DMS114 treated with DMSO at 0.1 percent for 48 hours (cell line): ENCODE measurements at regions not wholly inside any gene's neighbourhood (a gene's known extent, or its start where the extent isn't known, plus 50 kb on each side); places are given as distances from the start of the nearest gene placed in this dataset.

Source experiments
- DNase-seq: peaks from one replicate; lab custom pipeline; 2025; ENCODE audit not compliant: unreplicated experiment; lab: John Stamatoyannopoulos, UW

DNA sequence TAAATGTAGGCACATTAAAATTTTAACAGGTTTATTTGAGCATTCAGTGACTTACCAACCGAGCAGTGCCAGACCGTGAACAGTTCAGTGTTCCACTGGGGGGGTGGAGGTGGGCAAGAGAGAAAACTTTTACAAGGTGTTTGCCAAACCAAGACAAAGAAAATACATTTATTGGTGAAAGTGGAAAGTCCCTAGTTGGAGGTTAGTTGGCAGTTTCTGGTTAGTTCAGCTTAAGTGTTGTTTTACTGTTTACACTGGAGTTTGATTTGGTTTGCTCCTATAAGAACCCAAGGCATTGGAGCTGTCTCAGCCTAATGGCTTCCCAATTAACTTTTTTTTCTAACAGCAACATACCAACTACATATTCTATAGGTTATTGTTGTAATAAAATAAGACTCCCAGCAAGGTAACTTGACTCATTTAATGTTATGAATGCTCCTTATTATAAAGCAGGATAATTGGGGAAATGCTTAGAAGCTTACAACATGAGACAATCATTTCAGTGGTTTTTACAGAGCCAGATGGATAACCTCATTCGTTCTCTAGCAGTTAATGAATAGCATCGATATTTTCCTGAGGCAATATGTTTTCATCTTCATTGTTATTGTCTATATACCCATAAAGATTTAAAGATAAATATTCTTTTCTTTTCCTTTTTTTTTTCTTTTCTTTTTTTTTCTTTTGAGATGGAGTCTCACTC lies 115.8 kb downstream of the ETNK1 start:
- DNase-seq, result no peak

DNA sequence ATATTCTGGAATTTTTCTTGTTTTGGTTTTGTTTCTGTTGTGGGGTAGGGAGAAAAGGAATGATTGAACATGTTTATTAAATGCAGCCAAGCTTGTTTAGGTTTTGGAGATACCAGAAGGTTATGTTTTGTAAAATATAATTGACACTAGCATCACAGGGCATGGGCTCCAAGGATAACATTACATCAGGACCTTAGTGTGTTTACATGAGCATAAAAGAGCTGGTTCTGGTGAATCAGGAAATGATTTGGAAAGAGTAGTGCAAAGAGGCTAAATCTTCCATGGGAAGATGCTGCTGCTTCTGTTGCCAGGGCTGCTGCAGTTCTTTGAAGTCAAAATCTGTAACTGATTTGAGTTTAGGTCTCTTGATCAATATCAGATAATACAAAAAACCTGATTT lies 118.7 kb downstream of the ETNK1 start:
- DNase-seq, result no peak

DNA sequence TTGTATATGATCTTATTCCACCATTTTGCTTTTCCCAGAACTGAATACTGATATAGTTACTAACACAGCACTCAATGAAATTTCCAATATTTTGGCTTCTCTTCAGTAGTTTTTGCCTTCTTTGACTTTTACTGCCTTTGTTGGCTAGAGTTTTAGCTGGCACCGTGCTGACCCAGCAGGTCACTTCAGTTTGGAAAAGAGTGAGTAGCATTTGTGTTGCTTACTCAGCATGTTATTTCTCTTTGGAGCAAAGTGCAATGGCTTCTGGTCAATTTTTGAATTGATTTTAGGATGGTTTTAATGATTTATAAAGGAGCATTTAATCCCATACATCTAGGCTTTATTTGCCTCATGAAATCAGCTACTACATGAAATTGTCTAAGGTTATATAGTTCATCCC lies 119.2 kb downstream of the ETNK1 start:
- DNase-seq, result no peak

DNA sequence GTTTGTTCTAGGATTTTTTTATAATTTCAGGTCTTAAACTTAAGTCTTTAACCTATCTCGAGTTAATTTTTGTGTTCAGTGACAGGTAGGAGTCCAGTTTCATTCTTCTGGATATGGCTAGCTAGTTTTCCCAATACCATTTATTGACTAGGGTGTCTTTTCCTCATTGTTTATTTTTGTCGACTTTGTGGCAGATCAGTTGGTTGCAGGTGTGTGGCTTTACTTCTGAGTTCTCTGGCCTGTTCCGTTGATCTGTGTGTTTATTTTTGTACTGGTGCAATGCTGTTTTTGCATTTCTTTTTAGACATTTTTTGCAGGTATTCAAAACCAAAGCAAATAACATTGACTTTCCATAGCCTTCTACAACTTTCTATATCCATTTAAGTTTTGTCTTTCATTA lies 121.7 kb downstream of the ETNK1 start:
- no peak for DNase-seq

DNA sequence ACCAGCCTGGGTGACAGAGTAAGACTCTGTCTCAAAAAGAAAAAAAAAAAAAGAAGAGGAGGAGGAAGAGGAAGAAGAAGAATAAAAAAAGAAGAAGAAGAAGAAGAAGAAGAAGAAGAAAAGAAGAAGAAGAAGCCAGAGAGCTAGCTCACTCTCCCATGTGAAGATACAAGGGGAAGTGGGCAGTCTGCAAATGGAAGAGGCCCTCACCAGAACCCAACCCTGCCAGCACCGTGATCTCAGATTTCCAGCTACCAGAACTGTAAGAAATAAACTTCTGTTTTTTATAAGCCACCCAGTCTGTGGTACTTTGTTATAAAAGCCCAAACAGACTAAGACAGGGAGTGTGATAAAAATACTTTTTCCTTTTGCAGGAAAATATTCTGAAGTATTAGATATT lies 130.7 kb downstream of the ETNK1 start:
- no peak for DNase-seq

DNA sequence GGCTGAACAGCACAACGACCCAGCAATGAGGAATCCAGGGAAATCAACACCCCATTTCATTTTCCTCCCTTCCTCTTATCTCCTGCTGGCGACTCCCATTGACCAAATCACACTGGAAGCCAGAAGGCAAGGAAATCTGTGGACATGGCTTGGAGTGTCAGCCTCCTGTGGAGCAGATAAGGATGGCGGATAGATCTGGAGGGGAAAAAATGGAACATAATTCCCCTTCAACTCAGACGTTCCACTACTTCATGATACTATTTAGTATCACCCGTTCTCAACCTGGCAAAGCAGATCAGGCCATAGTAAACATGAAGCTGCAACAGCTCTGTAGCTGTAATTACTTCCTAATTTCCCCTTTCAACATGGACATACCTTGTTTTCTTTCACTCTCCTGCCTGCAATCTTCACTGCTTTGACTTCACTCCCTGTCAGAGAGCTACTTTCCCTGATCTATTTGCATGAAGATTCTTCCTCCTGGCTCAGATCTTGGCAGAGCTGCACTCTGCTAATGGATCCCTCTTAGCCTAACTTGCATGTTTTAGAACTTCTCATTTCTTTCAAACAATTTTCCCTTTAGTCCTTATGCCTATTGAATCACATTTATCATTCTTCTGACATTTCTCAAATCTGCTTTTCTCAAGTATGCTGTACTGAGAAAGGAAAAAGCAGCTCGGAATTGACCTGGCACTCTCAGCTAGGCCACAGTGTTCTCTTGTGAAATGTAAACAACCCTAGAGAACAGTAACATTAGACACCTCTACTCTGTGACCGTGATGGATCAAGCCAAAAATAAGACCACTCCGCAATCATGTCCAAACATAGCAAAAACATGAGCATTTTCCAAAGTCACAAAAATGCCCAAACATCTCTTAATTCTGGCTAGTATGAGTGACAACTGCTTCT lies 135.1 kb downstream of the ETNK1 start:
- DNase-seq, result no peak

DNA sequence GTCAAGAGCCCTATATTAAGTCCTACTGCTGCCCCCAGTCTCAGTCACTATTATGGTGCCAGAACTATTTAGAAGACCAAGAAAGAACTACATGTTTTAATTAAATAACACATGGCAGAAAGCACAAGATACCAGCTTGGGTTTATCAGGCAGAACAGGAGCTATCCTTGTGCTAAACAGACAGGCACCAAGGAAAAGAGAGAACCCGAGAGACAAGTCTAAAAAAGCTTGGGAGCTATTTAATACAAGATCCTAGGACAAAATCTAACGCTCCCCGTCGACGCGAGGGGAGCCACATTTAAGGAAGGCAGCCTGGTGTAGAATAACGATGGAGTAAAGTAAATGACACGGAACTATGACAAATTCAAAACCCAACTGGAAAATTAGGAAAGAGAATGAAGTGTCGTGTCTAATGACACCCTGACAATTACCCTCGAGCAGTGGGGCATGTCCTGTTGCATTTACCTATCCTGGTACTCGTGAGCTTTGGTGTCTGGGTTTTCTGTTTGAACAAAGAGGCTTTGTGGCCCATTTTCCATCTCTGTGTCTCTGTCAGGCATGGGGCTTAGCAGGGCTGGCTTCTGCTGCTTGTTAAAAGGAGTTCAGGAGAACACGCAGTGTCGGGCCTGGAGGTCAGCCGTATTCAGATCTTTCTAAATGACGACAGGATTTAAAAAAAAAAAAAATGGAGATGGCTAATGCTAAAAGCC lies 140.6 kb downstream of the ETNK1 start:
- DNase-seq, result no peak

DNA sequence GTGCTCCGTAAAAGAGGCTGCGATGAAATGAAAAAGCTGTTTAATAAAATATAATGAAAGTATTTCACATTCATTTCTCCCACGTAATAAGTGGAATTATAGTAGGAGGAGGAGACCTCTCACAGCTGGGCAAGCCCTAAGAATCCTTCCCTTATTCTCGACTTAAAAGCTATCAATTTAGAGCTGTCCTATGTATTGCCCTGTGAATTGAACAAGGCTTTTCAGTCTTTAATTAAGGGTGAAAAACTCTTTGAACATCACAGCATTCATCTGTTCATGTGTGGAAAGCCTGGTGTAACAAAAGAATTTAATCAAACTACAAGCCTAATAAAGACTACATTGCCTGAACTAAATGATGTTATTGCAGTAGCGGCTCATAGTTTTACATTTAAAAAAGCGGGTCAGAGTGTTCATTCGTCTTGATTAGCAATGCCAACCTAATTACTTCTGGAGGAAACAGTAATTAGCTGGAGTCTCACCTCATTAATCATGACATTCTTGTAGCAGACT lies 142.0 kb downstream of the ETNK1 start:
- no peak for DNase-seq

DNA sequence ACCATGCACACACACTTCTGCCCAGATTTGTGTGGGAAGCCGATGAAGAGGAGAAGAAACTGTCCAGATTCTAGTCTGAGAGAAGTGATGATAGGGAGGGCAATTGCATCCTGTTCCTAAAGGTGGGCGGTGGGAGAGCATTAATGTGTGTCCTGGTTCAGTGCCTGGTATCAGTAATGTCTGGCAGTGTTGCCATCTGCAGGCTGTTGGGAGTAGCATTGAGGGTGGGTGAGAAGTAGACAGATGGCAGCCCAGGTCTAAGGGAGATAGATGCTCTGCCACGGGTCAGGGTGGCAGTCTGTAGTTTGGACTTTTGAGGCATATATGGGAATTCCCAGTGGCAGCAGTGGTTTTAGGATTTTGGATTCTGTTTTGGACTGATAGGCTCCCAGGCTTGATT lies 156.4 kb downstream of the ETNK1 start:
- no peak for DNase-seq

DNA sequence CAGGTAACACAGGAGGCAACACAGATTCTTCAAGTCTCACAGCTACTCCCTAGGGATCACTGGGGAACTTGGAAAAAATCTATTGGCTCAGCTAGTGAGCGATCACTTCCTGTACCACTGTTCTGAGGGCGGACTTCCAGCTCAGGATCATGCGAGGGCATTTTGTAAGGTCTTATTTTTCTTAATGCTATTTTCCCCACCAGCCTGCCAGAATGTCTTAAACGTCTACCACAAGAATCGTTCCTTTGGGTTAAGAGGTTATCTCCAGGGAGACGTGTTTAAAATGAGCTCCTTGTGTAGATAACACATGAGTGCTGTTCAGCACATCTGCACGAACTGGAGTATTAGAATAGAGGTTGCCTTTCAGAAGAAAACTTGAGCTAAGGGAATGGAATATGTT lies 162.6 kb downstream of the ETNK1 start:
- DNase-seq, result no peak

DNA sequence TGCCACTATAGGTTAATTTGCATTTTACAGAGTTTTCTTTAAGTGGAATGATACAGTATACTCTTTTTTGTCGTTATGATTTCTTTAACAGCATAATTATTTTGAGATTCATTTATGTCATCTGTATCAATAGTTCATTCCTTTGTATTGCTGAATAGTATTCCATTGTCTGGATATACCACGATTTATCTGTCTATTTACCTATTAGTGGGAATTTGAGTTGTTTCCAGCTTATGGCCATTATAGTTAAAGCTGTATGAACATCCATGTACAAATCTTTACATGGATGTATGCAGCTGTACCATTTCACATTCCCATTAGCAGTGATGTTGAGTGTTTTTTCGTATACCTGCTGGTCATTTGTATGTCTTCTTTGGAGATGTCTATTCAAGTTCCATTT lies 163.9 kb downstream of the ETNK1 start:
- DNase-seq, result no peak

DNA sequence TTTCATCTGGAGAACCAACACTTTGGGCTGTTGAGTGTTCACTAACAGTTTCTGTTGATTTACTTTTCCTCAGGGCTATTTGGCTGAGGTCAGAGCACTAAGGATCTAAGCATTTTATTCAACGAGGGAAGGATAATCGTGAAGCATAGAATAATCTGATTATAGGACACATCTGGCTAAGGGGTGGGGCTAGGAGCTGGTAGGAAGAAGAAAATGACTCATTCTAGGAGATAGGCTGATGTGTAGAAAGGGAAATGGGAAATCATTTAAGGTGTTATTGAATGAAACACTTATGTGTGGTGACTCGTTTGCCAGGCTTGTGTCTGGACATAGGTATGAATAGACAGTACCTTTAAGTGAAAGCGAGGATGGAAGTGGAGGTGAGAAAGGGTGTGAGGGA lies 167.2 kb downstream of the ETNK1 start:
- DNase-seq, result no peak

DNA sequence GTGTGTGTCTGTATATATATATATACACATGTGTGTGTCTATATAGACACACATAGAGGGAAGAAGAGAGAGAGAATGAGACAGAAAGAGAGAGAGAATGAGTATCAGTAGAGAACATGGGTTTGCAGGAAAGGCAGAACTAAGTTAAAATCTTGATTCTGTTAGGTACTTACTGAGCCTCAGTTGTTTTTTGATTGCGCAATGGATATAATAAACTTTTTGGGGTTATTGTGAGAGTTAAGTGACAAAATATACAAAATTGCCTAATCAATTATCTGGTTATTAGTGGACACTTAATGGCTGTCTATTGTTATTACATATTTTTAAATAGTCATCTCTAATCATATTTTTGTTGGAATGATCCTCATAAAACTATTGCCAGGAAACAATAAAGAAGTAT lies 169.0 kb downstream of the ETNK1 start:
- no peak for DNase-seq

DNA sequence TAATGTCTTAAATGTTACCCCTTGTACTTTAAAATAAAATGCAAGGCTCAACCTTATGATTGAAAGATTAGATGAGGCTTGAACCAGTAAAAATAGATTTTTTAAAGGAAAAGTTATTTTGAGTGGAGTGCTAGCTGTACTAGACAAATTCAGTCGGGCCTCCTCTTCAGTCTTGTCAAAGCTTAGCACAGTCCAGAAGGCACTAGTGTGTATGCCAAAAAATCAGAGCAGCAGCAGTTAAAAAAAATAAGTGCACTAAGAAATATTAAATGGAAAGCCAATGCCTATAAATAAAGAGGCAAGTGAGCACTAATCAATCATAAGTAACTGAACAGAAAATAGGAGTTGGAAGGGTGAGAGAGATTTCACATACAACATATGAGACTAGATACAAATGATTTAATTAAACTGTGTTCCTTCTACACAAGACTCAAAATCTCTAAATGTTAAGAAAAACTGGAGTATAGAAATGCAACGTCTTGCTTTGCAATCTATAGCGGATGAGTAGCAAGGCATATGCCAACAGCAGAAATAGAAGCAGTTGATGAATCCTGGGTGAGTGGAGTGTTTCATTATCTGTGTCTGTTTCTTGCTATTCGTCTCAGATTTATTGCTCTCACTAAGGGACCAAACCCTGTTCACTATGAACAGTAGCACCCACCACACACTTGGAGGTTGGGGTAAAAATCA lies 172.1 kb downstream of the ETNK1 start:
- DNase-seq, result no peak

DNA sequence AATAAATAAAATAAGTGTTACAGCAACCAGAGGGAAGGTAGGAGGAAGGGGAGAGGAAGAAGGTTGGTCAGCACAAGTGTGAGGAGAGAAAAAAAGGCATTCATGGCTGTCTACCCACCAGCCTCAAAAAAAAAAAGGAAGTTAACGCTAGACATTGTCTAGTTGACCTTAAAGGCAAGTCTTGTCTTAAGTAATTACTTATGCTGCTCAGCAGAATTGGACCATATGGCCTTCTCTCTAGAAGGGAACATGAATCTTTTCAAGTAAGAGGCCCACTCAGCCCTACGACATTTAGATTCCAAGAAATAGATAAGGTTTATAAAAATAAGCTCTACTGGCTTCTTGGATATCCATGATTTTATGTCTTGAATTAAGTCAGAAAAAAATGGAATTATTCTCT lies 172.7 kb downstream of the ETNK1 start:
- no peak for DNase-seq

DNA sequence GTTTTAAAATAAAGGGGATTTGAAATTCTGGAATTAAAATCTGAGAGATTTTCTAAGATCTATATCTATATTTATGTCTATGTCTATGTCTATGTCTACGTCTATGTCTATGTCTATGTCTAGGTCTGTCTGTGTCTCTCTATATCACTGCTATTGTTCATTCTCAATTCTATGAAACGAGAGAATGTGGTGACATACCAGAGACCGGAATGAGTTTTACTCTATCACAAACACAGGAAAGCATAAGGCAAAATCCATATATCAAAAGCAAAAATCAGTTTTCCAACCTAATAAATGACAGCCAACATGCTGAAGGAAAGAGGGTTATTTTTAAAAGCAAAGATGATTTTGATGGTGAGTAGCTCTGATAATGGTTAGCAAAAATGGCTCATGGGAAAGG lies 173.1 kb downstream of the ETNK1 start:
- DNase-seq, result no peak

DNA sequence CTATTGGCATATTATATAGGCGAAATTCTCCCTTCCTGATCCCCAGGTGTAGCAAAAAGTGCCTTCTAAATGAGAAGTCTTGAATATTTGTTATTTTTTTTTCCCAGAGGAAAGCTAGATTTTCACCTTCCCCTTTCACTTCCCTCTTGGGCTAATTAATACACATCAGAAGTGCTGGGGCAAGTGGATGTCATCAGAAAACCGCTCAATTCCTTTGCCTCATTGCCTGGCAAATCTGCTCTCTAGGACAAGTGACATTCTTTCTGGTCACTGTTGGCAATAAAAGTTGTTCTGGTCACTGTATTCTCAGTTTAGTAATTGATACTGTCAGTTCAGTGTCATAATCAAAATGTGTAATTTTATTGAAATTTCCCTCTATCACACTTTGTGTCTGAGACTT lies 174.5 kb downstream of the ETNK1 start:
- no peak for DNase-seq

DNA sequence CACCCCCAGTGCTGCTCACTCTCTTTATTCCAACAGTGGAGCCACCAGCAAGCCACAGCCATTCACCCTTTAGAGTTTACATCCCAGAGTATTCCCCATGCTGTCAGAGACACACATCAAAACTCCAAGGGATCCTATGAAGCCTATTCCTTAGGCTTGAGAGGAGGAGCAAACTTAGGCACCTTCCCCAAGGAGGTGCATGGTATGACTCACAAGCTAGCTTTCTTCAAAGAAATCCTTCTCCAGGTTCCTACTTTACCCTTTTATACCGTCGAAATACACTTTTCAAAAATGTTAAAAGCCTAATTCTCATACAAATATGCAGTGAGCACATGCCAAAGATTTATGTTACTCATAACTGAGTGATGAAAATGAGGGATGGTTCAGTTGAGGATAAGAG lies 175.4 kb downstream of the ETNK1 start:
- no peak for DNase-seq

DNA sequence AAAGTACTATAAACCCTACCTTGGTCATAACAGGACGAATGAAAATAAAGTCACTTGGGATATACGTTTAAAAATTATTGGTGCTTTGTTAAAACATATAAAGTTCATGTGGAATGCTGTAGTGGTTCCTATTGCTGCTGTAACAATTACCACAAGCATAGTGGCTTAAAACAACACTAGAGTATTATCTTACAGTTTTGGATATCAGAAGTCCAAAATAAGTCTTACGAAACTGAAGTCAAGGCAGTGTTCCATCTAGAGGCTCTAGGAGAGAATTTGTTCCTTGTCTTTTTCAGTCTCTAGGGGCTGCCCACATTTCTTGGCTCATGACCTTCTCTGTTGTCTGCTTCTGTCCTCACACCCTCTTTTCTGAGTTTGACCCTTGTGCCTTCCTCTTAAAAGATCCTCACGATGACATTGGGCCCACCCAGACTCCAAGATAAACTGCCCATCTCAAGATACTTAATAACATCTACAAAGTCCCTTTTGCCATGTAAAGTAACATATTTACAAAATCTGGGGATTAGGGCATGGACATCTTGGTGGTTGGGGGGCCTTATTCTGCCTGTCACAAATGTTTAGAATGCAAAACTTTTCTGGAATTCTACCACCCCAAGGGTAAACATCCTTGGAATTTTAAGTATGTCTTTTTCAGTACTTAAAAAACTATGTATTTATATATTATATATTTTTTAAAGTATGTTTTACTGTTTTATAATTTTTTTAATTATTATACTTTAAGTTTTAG lies 178.1 kb downstream of the ETNK1 start:
- DNase-seq, result no peak

DNA sequence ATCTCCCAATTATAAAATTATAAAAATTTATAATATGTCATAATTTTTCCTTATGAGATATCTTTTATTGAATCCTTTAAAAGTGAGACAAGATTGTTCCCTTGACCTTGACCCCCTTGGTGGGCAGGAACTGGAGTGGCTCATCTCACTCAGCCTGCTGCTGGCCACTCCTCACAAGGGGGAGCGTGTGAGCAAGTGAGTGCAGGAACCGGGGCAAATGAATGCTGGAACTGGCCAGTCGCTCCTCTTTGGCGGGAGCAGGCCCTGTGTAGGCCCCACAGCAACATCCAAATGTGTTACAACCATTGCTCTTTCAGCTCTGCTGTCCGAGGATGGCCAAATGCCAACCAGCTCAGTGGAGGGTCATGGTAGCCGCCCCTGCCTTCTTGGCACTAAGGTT lies 178.8 kb downstream of the ETNK1 start:
- DNase-seq, result no peak
